ENCODE measurements at regions not wholly inside any gene's neighbourhood (a gene's known extent, or its start where the extent isn't known, plus 50 kb on each side); places are given as distances from the start of the nearest gene placed in this dataset.

- TF ChIP-seq ZNF274 (IDR thresholded peaks at IDR 0.05; ENCODE audit: low read depth, low read length) (no peak), SUZ12 (IDR thresholded peaks at IDR 0.05; ENCODE audit: extremely low read depth, insufficient read depth, insufficient read length) (no peak), YY1 (IDR thresholded peaks at IDR 0.05; ENCODE audit: insufficient read depth, insufficient read length) (no peak)
These were observed 110.6 kb upstream of the PTPN1 start for GRCh38 chr20:50399555-50399916.

Measured in NT2/D1 (cell line).